ENCODE measurements at regions not wholly inside any gene's neighbourhood (a gene's known extent, or its start where the extent isn't known, plus 50 kb on each side); places are given as distances from the start of the nearest gene placed in this dataset.
"Not testable (repeated sequence)": the region's sequence is repeated elsewhere in the genome, so short reads cannot be mapped to it uniquely, and the experiment has no call there.

- no peak for DNase-seq (ENCODE audit: low spot score)
Measured at GRCh38 chr2:195359043-195359735, 297.8 kb upstream of the SLC39A10 start.

GRCh38 chr2:195356920-195357440 lies 300.0 kb upstream of the SLC39A10 start:
- no peak for DNase-seq (ENCODE audit: low spot score)

GRCh38 chr2:195356026-195356425 lies 301.0 kb upstream of the SLC39A10 start:
- no peak for DNase-seq (ENCODE audit: low spot score)

GRCh38 chr2:195352581-195352980 lies 304.4 kb upstream of the SLC39A10 start:
- no peak for DNase-seq (ENCODE audit: low spot score)

- DNase-seq (ENCODE audit: low spot score), result no peak
Measured at GRCh38 chr2:195343942-195344530, 313.0 kb upstream of the SLC39A10 start.

GRCh38 chr2:195343540-195343939 lies 313.5 kb upstream of the SLC39A10 start:
- DNase-seq (ENCODE audit: low spot score), result no peak

GRCh38 chr2:195342061-195342460 lies 315.0 kb upstream of the SLC39A10 start:
- DNase-seq (ENCODE audit: low spot score), result no peak

- DNase-seq (ENCODE audit: low spot score), result no peak
Measured at GRCh38 chr2:195338856-195339255, 318.2 kb upstream of the SLC39A10 start.

- no peak for DNase-seq (ENCODE audit: low spot score)
Measured at GRCh38 chr2:195337597-195337996, 319.4 kb upstream of the SLC39A10 start.

- DNase-seq (ENCODE audit: low spot score), result no peak
Measured at GRCh38 chr2:195333869-195334268, 323.2 kb upstream of the SLC39A10 start.

- no peak for DNase-seq (ENCODE audit: low spot score)
Measured at GRCh38 chr2:195331966-195332365, 325.1 kb upstream of the SLC39A10 start.

GRCh38 chr2:195331129-195331528 lies 325.9 kb upstream of the SLC39A10 start:
- DNase-seq (ENCODE audit: low spot score), result no peak

- no peak for DNase-seq (ENCODE audit: low spot score)
Measured at GRCh38 chr2:195330513-195330956, 326.5 kb upstream of the SLC39A10 start.

GRCh38 chr2:195329784-195330183 lies 327.2 kb upstream of the SLC39A10 start:
- not testable (repeated sequence) for DNase-seq (ENCODE audit: low spot score)

GRCh38 chr2:195326537-195326936 lies 330.5 kb upstream of the SLC39A10 start:
- no peak for DNase-seq (ENCODE audit: low spot score)

GRCh38 chr2:195322324-195322723 lies 334.7 kb upstream of the SLC39A10 start:
- peak; percentile 41 for DNase-seq (ENCODE audit: low spot score)

GRCh38 chr2:195320413-195320973 lies 336.5 kb upstream of the SLC39A10 start:
- no peak for DNase-seq (ENCODE audit: low spot score)

GRCh38 chr2:195319548-195320412 lies 337.2 kb upstream of the SLC39A10 start:
- DNase-seq (ENCODE audit: low spot score), result no peak

GRCh38 chr2:195319112-195319460 lies 337.9 kb upstream of the SLC39A10 start:
- DNase-seq (ENCODE audit: low spot score), result peak; percentile 16

- DNase-seq (ENCODE audit: low spot score), result peak; percentile 61
Measured at GRCh38 chr2:195318440-195319111, 338.4 kb upstream of the SLC39A10 start.

- DNase-seq (ENCODE audit: low spot score), result no peak
Measured at GRCh38 chr2:195317550-195317949, 339.5 kb upstream of the SLC39A10 start.

GRCh38 chr2:195316486-195316885 lies 340.5 kb upstream of the SLC39A10 start:
- no peak for DNase-seq (ENCODE audit: low spot score)
